GM13976 (cell line): ENCODE measurements at regions not wholly inside any gene's neighbourhood (a gene's known extent, or its start where the extent isn't known, plus 50 kb on each side); places are given as distances from the start of the nearest gene placed in this dataset.
A peak's percentile ranks its signal among the peaks of the same experiment; 100 is the strongest.

Source experiments
- DNase-seq: peaks from one replicate; pipeline ENCODE4 v3.0.0; 2012; ENCODE audit warnings: low spot score
- CTCF ChIP-seq: IDR thresholded peaks from 2 replicates; pipeline ENCODE4 v1.5.1; 2012; ENCODE audit warnings: borderline replicate concordance, mild to moderate bottlenecking; ENCODE audit not compliant: insufficient read depth; ENCODE audit errors: extremely low read depth, missing control alignments, control extremely low read depth
- in situ Hi-C: fragments of 300-500 bp; cut with MboI; formaldehyde crosslinking; loops from one replicate; pipeline ENCODE4 v1.12.0; 2022; ENCODE audit warnings: low sequenced_read_pairs, mixed read lengths, inconsistent platforms; ENCODE audit not compliant: unreplicated experiment

GRCh38 chr4:144342949-144343760 lies 202.6 kb upstream of the GYPA start:
- in situ Hi-C loops: no loop called here
- DNase-seq: no peak
- TF ChIP-seq CTCF: no peak

- DNase-seq: no peak
- no peak for TF ChIP-seq CTCF
- in situ Hi-C loops: no loop called here
Observed at GRCh38 chr4:144347121-144347520, 206.6 kb upstream of the GYPA start.

GRCh38 chr4:144350706-144351105 lies 210.2 kb upstream of the GYPA start:
- in situ Hi-C loops: no loop called here

GRCh38 chr4:144351306-144351705 lies 210.8 kb upstream of the GYPA start:
- TF ChIP-seq CTCF: no peak
- in situ Hi-C loops: no loop called here
- no peak for DNase-seq

More at GRCh38 chr4:144350706-144351105, 210.2 kb upstream of the GYPA start:
- TF ChIP-seq CTCF: no peak
- DNase-seq: no peak

GRCh38 chr4:144353292-144353691 lies 212.8 kb upstream of the GYPA start:
- DNase-seq: no peak
- in situ Hi-C loops: no loop called here
- TF ChIP-seq CTCF: no peak

- in situ Hi-C loops: no loop called here
- peak; percentile 15 for DNase-seq
Observed at GRCh38 chr4:144355811-144356757, 215.6 kb upstream of the GYPA start.

More at GRCh38 chr4:144355811-144356757, 215.6 kb upstream of the GYPA start:
- no peak for TF ChIP-seq CTCF
